GM12878 (cell line): ENCODE measurements at regions not wholly inside any gene's neighbourhood (a gene's known extent, or its start where the extent isn't known, plus 50 kb on each side); places are given as distances from the start of the nearest gene placed in this dataset.

Source experiments
- ATAC-seq: fragments of 200-7000 bp; cut with Tn5 transposase; 3 replicates; pipeline ENCODE4 v1.9.1; 2020; ENCODE audit warnings: mild to moderate bottlenecking, moderate library complexity
- BruUV-seq: library from RNA; stranded (reverse); fragments of 400-500 nt; replicated peaks from 2 replicates; lab custom pipeline; 2021; lab: Mats Ljungman, UMichigan
- CTCF ChIA-PET: fragments of 300-600 bp; sonication (Branson Sonifier 250); formaldehyde crosslinking; extraction: SDS; loops from one replicate; lab custom pipeline; 2021; ENCODE audit warnings: inconsistent platforms; lab: Yijun Ruan, JAX
- POLR2A ChIA-PET: fragments of 350-600 bp; formaldehyde crosslinking; extraction: SDS; loops from one replicate; lab custom pipeline; 2021; ENCODE audit warnings: inconsistent platforms; lab: Charles Lee
- RAD21 ChIA-PET: fragments of 300-600 bp; sonication (Branson Sonifier 250); formaldehyde crosslinking; loops from one replicate; lab custom pipeline; 2023; ENCODE audit warnings: antibody characterized with exemption; ENCODE audit not compliant: unreplicated experiment; lab: Charles Lee
- SMC1A ChIA-PET: fragments of 300-600 bp; sonication (Branson Sonifier 250); formaldehyde crosslinking; loops from one replicate; lab custom pipeline; 2023; ENCODE audit not compliant: unreplicated experiment, uncharacterized antibody; lab: Charles Lee
- DNase-seq: peaks from one replicate; pipeline ENCODE4 v3.0.0-alpha.2; 2011; ENCODE audit warnings: low read depth, low spot score
- FAIRE-seq: peaks from 3 replicates; lab custom pipeline; 2011; peaks lifted over from hg19 to GRCh38; lab: Jason Lieb, UNC
- H2AFZ ChIP-seq: 2 replicates; pipeline ENCODE4 v1.6.0; 2011; ENCODE audit warnings: low read depth, low read length, control low read depth; ENCODE audit not compliant: control insufficient read depth
- H3K27ac ChIP-seq: 2 replicates; pipeline ENCODE4 v1.5.1; 2011; ENCODE audit warnings: control low read depth; ENCODE audit not compliant: control insufficient read depth, insufficient read depth
- H3K27me3 ChIP-seq, 2 experiments: replicated peaks in 1 of 2; 2 replicates each; pipeline versions ENCODE4 v1.6.0 to v1.6.1; 2011; ENCODE audit warnings: low read length in 1 of 2; ENCODE audit not compliant: control insufficient read depth in 2 of 2, insufficient read depth in 2 of 2
- H3K36me3 ChIP-seq, 2 experiments: 2 replicates each; pipeline ENCODE4 v1.5.1; 2011; ENCODE audit warnings: low read length in 1 of 2; ENCODE audit not compliant: control insufficient read depth in 2 of 2, insufficient read depth in 2 of 2
- H3K4me1 ChIP-seq: 2 replicates; pipeline ENCODE4 v1.6.1; 2011; ENCODE audit warnings: mild to moderate bottlenecking, low read length, moderate library complexity, mixed read lengths; ENCODE audit not compliant: control insufficient read depth, insufficient read depth
- H3K4me2 ChIP-seq: 2 replicates; pipeline ENCODE4 v1.6.0; 2011; ENCODE audit warnings: control low read depth; ENCODE audit not compliant: control insufficient read depth, insufficient read depth
- H3K4me3 ChIP-seq: fragments of 200-600 bp; sonication (generic); 2 replicates; pipeline ENCODE4 v1.5.1; 2016
- H3K79me2 ChIP-seq: 2 replicates; pipeline ENCODE4 v1.6.0; 2011; ENCODE audit warnings: low read length; ENCODE audit not compliant: control insufficient read depth, insufficient read depth
- H3K9ac ChIP-seq: 2 replicates; pipeline ENCODE4 v1.8.0; 2011; ENCODE audit warnings: low read length, control low read depth, mixed read lengths; ENCODE audit not compliant: control insufficient read depth, insufficient read depth
- H3K9me3 ChIP-seq: replicated peaks from 3 replicates; pipeline ENCODE4 v1.5.1; 2011; ENCODE audit warnings: mild to moderate bottlenecking, low read length; ENCODE audit not compliant: control insufficient read depth, insufficient read depth
- H4K20me1 ChIP-seq: 2 replicates; pipeline ENCODE4 v1.6.0; 2011; ENCODE audit not compliant: control insufficient read depth, insufficient read depth
- BRCA1 ChIP-seq: IDR thresholded peaks from 2 replicates; pipeline ENCODE4 v1.6.1; 2011; ENCODE audit warnings: low read depth, low read length, improper control_type of control experiment
- CREB1 ChIP-seq: IDR thresholded peaks from 2 replicates; pipeline ENCODE4 v1.6.1; 2012; ENCODE audit warnings: low read depth, mild to moderate bottlenecking, inconsistent platforms
- DPF2 ChIP-seq: fragments of 450-650 bp; IDR thresholded peaks from 2 replicates; pipeline ENCODE4 v1.6.1; 2017; ENCODE audit warnings: mild to moderate bottlenecking
- GABPA ChIP-seq: IDR thresholded peaks from 2 replicates; pipeline ENCODE4 v1.6.1; 2014; ENCODE audit warnings: antibody characterized with exemption, low read depth, mild to moderate bottlenecking, inconsistent platforms
- HDAC6 ChIP-seq: fragments of 200-600 bp; sonication (generic); IDR thresholded peaks from one replicate; pipeline ENCODE4 v1.8.0; 2017; ENCODE audit warnings: antibody characterized with exemption; ENCODE audit not compliant: unreplicated experiment
- LARP7 ChIP-seq: fragments of 450-650 bp; IDR thresholded peaks from 2 replicates; pipeline ENCODE4 v1.6.1; 2017; ENCODE audit warnings: mild to moderate bottlenecking
- NFIC ChIP-seq: IDR thresholded peaks from 2 replicates; pipeline ENCODE4 v1.6.1; 2012; ENCODE audit warnings: low read depth, mild to moderate bottlenecking, inconsistent platforms, low read length, moderate library complexity
- PAX5 ChIP-seq: IDR thresholded peaks from 2 replicates; pipeline ENCODE4 v1.6.1; 2011; ENCODE audit warnings: low read depth, low read length, borderline replicate concordance
- RUNX3 ChIP-seq: IDR thresholded peaks from 2 replicates; pipeline ENCODE4 v1.6.1; 2012; ENCODE audit warnings: low read length, inconsistent platforms
- SIX5 ChIP-seq: IDR thresholded peaks from 2 replicates; pipeline ENCODE4 v1.6.1; 2011; ENCODE audit warnings: mild to moderate bottlenecking, low read depth, low read length, moderate library complexity; ENCODE audit not compliant: severe bottlenecking
- SMAD1 ChIP-seq: fragments of 450-650 bp; IDR thresholded peaks from 2 replicates; pipeline ENCODE4 v1.6.1; 2018; ENCODE audit warnings: mild to moderate bottlenecking, low read depth; ENCODE audit not compliant: partially characterized antibody
- SMARCA5 ChIP-seq: fragments of 450-650 bp; IDR thresholded peaks from 2 replicates; pipeline ENCODE4 v1.6.1; 2017; ENCODE audit warnings: mild to moderate bottlenecking
- SREBF2 ChIP-seq: IDR thresholded peaks from 2 replicates; pipeline ENCODE4 v1.6.1; 2012; ENCODE audit warnings: mild to moderate bottlenecking, low read length
- TARDBP ChIP-seq: IDR thresholded peaks from 2 replicates; pipeline ENCODE4 v1.6.1; 2016; ENCODE audit warnings: borderline replicate concordance
- TCF12 ChIP-seq: IDR thresholded peaks from 2 replicates; pipeline ENCODE4 v1.6.1; 2011; ENCODE audit warnings: low read depth, mild to moderate bottlenecking, low read length
- USF2 ChIP-seq: IDR thresholded peaks from 2 replicates; pipeline ENCODE4 v1.6.1; 2011; ENCODE audit warnings: low read depth, low read length, improper control_type of control experiment, borderline replicate concordance
- WGBS: methylation state at CpG from one replicate; pipeline ENCODE4 v1.1.6; 2016; ENCODE audit warnings: low lambda C conversion rate; ENCODE audit not compliant: insufficient replicate concordance, insufficient coverage; ENCODE audit errors: missing lambda C conversion rate; 5-methylcytosine and 5-hydroxymethylcytosine counted together
- in situ Hi-C: fragments of 300-500 bp; cut with MboI; formaldehyde crosslinking; loops from 9 replicates; pipeline ENCODE4 v1.14.3; 2018; ENCODE audit warnings: mixed read lengths
- intact Hi-C: fragments of 100-400 bp; cut with micrococcal nuclease; formaldehyde crosslinking; loops from one replicate; pipeline ENCODE4 v1.14.2; 2022; ENCODE audit not compliant: unreplicated experiment
- TF ChIP-seq, protein P1 (sequence below): fragments of 450-650 bp; IDR thresholded peaks from 2 replicates; pipeline ENCODE4 v1.6.1; 2017; ENCODE audit warnings: mild to moderate bottlenecking, moderate library complexity
- TF ChIP-seq, protein P2 (sequence below): fragments of 450-650 bp; IDR thresholded peaks from 2 replicates; pipeline ENCODE4 v1.6.1; 2017; ENCODE audit warnings: mild to moderate bottlenecking

DNA sequence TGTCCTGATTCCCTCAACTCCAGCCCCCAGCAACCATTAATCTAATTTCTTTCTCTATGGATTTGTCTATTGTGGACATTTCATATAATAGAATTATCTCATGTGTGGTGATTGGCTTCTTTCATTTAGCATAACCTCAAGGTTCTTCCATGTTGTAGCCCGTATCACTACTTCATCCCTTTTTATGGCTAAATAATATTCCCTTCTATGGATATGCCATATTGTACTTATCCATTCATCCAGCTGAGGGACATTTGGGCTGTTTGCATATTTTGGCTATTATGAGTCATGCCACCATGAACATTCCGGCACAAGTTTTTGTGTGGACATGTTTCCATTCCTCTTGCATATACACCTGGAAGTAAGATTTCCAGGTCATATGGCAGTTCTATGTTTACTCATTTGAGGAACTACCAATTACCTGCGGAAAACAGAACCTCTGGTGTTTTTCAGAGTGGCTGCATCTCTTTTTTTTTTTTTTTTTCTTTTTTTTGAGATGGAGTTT is 108.7 kb upstream of the MAP1LC3B2 start:
- no peaks in the 10 kb centered on the region for H3K79me2 ChIP-seq
- H3K36me3 ChIP-seq: no peaks in the 10 kb centered on the region
- no peak overlapping the region for H3K27ac ChIP-seq
- H3K4me3 ChIP-seq: no peak overlapping the region
- ChIA-PET SMC1A (no interaction called here), CTCF (no interaction called here), POLR2A (no interaction called here), RAD21 (no interaction called here)
- intact Hi-C loops: no loop called here
- no peak overlapping the region for H3K9ac ChIP-seq
- TF ChIP-seq, protein P1, sequence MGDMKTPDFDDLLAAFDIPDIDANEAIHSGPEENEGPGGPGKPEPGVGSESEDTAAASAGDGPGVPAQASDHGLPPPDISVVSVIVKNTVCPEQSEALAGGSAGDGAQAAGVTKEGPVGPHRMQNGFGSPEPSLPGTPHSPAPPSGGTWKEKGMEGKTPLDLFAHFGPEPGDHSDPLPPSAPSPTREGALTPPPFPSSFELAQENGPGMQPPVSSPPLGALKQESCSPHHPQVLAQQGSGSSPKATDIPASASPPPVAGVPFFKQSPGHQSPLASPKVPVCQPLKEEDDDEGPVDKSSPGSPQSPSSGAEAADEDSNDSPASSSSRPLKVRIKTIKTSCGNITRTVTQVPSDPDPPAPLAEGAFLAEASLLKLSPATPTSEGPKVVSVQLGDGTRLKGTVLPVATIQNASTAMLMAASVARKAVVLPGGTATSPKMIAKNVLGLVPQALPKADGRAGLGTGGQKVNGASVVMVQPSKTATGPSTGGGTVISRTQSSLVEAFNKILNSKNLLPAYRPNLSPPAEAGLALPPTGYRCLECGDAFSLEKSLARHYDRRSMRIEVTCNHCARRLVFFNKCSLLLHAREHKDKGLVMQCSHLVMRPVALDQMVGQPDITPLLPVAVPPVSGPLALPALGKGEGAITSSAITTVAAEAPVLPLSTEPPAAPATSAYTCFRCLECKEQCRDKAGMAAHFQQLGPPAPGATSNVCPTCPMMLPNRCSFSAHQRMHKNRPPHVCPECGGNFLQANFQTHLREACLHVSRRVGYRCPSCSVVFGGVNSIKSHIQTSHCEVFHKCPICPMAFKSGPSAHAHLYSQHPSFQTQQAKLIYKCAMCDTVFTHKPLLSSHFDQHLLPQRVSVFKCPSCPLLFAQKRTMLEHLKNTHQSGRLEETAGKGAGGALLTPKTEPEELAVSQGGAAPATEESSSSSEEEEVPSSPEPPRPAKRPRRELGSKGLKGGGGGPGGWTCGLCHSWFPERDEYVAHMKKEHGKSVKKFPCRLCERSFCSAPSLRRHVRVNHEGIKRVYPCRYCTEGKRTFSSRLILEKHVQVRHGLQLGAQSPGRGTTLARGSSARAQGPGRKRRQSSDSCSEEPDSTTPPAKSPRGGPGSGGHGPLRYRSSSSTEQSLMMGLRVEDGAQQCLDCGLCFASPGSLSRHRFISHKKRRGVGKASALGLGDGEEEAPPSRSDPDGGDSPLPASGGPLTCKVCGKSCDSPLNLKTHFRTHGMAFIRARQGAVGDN: no peak
- no peak for TF ChIP-seq USF2
- TF ChIP-seq, protein P2, sequence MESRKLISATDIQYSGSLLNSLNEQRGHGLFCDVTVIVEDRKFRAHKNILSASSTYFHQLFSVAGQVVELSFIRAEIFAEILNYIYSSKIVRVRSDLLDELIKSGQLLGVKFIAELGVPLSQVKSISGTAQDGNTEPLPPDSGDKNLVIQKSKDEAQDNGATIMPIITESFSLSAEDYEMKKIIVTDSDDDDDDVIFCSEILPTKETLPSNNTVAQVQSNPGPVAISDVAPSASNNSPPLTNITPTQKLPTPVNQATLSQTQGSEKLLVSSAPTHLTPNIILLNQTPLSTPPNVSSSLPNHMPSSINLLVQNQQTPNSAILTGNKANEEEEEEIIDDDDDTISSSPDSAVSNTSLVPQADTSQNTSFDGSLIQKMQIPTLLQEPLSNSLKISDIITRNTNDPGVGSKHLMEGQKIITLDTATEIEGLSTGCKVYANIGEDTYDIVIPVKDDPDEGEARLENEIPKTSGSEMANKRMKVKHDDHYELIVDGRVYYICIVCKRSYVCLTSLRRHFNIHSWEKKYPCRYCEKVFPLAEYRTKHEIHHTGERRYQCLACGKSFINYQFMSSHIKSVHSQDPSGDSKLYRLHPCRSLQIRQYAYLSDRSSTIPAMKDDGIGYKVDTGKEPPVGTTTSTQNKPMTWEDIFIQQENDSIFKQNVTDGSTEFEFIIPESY: no peak
- TF ChIP-seq SMARCA5: no peak
- no peak for TF ChIP-seq GABPA
- no peak for TF ChIP-seq HDAC6
- no peak for TF ChIP-seq SIX5
- TF ChIP-seq SMAD1: no peak
- TF ChIP-seq SREBF2: no peak
- TF ChIP-seq BRCA1: no peak
- TF ChIP-seq TCF12: no peak
- no peak for TF ChIP-seq DPF2
- no peak for TF ChIP-seq PAX5
- no peak for TF ChIP-seq RUNX3
- TF ChIP-seq CREB1: no peak
- no peak for TF ChIP-seq NFIC
- TF ChIP-seq LARP7: no peak
- no peak for TF ChIP-seq TARDBP
- H3K4me1 ChIP-seq: no peaks in the 10 kb centered on the region
- H3K27me3 ChIP-seq: peaks cover 0 to 7% of the 10 kb centered on the region in 2 experiments; a peak in 1 of 4 replicates
- no peaks in the 10 kb centered on the region for H4K20me1 ChIP-seq
- FAIRE-seq: no peak
- no peak for DNase-seq
- H3K9me3 ChIP-seq: no peaks in the 10 kb centered on the region; the same call in 2 of the 3 replicates
- in situ Hi-C loops: no loop called here
- 46% methylated on average over 3 of the region's 3 CpGs for WGBS
- ATAC-seq: no peak
- H2AFZ ChIP-seq: no peak overlapping the region
- BruUV-seq: no TSS peak
- H3K4me2 ChIP-seq: no peak overlapping the region
